NCI-H2196 treated with DMSO at 0.1 percent for 48 hours (cell line): ENCODE measurements at regions not wholly inside any gene's neighbourhood (a gene's known extent, or its start where the extent isn't known, plus 50 kb on each side); places are given as distances from the start of the nearest gene placed in this dataset.
"Not testable (repeated sequence)": the region's sequence is repeated elsewhere in the genome, so short reads cannot be mapped to it uniquely, and the experiment has no call there.

ENCODE experiments used
- DNase-seq: peaks from one replicate; lab custom pipeline; 2025; ENCODE audit not compliant: unreplicated experiment; lab: John Stamatoyannopoulos, UW

- no peak for DNase-seq
Observed at GRCh38 chr4:66219401-66219800, 549.1 kb upstream of the EPHA5 start.

GRCh38 chr4:66216252-66216651 is 546.0 kb upstream of the EPHA5 start:
- DNase-seq: no peak

- DNase-seq: no peak
Observed at GRCh38 chr4:66212489-66212888, 542.2 kb upstream of the EPHA5 start.

- no peak for DNase-seq
Observed at GRCh38 chr4:66204534-66205247, 534.4 kb upstream of the EPHA5 start.

- no peak for DNase-seq
Observed at GRCh38 chr4:66202870-66203269, 532.6 kb upstream of the EPHA5 start.

GRCh38 chr4:66197451-66197850 is 527.2 kb upstream of the EPHA5 start:
- DNase-seq: no peak

- DNase-seq: no peak
Observed at GRCh38 chr4:66193487-66193886, 523.2 kb upstream of the EPHA5 start.

- DNase-seq: no peak
Observed at GRCh38 chr4:66187175-66187720, 517.0 kb upstream of the EPHA5 start.

- no peak for DNase-seq
Observed at GRCh38 chr4:66186095-66186494, 515.8 kb upstream of the EPHA5 start.

GRCh38 chr4:66182636-66183035 is 512.3 kb upstream of the EPHA5 start:
- DNase-seq: no peak

GRCh38 chr4:66178906-66179305 is 508.6 kb upstream of the EPHA5 start:
- DNase-seq: no peak

GRCh38 chr4:66169341-66169740 is 499.1 kb upstream of the EPHA5 start:
- no peak for DNase-seq

- DNase-seq: no peak
Observed at GRCh38 chr4:66164869-66165268, 494.6 kb upstream of the EPHA5 start.

- no peak for DNase-seq
Observed at GRCh38 chr4:66160606-66161005, 490.3 kb upstream of the EPHA5 start.

GRCh38 chr4:66157594-66157993 is 487.3 kb upstream of the EPHA5 start:
- DNase-seq: no peak

- no peak for DNase-seq
Observed at GRCh38 chr4:66130042-66130441, 459.8 kb upstream of the EPHA5 start.

- no peak for DNase-seq
Observed at GRCh38 chr4:66123831-66124413, 453.6 kb upstream of the EPHA5 start.

- DNase-seq: no peak
Observed at GRCh38 chr4:66123190-66123589, 452.9 kb upstream of the EPHA5 start.

- not testable (repeated sequence) for DNase-seq
Observed at GRCh38 chr4:66115231-66115630, 444.9 kb upstream of the EPHA5 start.

GRCh38 chr4:66108898-66109297 is 438.6 kb upstream of the EPHA5 start:
- no peak for DNase-seq

GRCh38 chr4:66097218-66097617 is 426.9 kb upstream of the EPHA5 start:
- no peak for DNase-seq

GRCh38 chr4:66095065-66095464 is 424.8 kb upstream of the EPHA5 start:
- no peak for DNase-seq

- no peak for DNase-seq
Observed at GRCh38 chr4:66094070-66094469, 423.8 kb upstream of the EPHA5 start.
